ENCODE measurements at regions not wholly inside any gene's neighbourhood (a gene's known extent, or its start where the extent isn't known, plus 50 kb on each side); places are given as distances from the start of the nearest gene placed in this dataset.

DNA sequence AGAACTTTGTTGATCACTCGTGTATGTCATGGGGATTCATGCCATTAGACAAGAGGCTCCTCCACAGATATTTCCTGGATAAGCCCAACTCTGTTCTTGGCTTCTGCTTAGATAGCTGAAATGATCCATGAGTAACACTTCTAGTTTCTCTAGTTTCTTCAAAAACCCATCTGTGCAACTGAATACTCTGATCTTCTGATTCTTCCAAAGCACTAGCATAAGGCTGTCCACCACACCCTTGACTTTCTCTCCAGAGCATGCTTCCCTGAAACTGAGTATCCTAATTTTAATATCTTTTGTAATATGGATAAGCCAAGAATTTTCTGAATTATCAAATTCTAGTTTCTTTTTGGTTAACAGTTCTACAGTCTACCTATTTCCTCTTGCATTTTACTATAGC lies 118.6 kb upstream of the TAPT1 start:
- WGBS, result 86% methylated on average over 1 of the region's 1 CpG
- H3K27me3 ChIP-seq (ENCODE audit: control insufficient read depth in 4 of 4, insufficient read depth in 4 of 4, low read length in 3 of 4), result no peaks in the 10 kb centered on the region
- no peak for DNase-seq (ENCODE audit: low spot score)
- TF ChIP-seq YY1 (IDR thresholded peaks at IDR 0.05) (no peak), RAD21 (IDR thresholded peaks at IDR 0.05) (no peak), FOXA2 (IDR thresholded peaks at IDR 0.05) (no peak), NR2F2 (IDR thresholded peaks at IDR 0.05) (no peak), RXRA (IDR thresholded peaks at IDR 0.05) (no peak), TAF1 (conservative IDR thresholded peaks at IDR 0.05) (no peak), GABPA (IDR thresholded peaks at IDR 0.05 in 1 of 2, conservative IDR thresholded peaks at IDR 0.05 in 1 of 2) (no peak)
- TF ChIP-seq, protein P1, sequence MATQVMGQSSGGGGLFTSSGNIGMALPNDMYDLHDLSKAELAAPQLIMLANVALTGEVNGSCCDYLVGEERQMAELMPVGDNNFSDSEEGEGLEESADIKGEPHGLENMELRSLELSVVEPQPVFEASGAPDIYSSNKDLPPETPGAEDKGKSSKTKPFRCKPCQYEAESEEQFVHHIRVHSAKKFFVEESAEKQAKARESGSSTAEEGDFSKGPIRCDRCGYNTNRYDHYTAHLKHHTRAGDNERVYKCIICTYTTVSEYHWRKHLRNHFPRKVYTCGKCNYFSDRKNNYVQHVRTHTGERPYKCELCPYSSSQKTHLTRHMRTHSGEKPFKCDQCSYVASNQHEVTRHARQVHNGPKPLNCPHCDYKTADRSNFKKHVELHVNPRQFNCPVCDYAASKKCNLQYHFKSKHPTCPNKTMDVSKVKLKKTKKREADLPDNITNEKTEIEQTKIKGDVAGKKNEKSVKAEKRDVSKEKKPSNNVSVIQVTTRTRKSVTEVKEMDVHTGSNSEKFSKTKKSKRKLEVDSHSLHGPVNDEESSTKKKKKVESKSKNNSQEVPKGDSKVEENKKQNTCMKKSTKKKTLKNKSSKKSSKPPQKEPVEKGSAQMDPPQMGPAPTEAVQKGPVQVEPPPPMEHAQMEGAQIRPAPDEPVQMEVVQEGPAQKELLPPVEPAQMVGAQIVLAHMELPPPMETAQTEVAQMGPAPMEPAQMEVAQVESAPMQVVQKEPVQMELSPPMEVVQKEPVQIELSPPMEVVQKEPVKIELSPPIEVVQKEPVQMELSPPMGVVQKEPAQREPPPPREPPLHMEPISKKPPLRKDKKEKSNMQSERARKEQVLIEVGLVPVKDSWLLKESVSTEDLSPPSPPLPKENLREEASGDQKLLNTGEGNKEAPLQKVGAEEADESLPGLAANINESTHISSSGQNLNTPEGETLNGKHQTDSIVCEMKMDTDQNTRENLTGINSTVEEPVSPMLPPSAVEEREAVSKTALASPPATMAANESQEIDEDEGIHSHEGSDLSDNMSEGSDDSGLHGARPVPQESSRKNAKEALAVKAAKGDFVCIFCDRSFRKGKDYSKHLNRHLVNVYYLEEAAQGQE (IDR thresholded peaks at IDR 0.05), result no peak
- TF ChIP-seq, protein P2, sequence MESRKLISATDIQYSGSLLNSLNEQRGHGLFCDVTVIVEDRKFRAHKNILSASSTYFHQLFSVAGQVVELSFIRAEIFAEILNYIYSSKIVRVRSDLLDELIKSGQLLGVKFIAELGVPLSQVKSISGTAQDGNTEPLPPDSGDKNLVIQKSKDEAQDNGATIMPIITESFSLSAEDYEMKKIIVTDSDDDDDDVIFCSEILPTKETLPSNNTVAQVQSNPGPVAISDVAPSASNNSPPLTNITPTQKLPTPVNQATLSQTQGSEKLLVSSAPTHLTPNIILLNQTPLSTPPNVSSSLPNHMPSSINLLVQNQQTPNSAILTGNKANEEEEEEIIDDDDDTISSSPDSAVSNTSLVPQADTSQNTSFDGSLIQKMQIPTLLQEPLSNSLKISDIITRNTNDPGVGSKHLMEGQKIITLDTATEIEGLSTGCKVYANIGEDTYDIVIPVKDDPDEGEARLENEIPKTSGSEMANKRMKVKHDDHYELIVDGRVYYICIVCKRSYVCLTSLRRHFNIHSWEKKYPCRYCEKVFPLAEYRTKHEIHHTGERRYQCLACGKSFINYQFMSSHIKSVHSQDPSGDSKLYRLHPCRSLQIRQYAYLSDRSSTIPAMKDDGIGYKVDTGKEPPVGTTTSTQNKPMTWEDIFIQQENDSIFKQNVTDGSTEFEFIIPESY (IDR thresholded peaks at IDR 0.05), result no peak
- TF ChIP-seq, protein P3, sequence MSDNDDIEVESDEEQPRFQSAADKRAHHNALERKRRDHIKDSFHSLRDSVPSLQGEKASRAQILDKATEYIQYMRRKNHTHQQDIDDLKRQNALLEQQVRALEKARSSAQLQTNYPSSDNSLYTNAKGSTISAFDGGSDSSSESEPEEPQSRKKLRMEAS (IDR thresholded peaks at IDR 0.05), result no peak
- TF ChIP-seq, protein P4, sequence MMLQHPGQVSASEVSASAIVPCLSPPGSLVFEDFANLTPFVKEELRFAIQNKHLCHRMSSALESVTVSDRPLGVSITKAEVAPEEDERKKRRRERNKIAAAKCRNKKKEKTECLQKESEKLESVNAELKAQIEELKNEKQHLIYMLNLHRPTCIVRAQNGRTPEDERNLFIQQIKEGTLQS (IDR thresholded peaks at IDR 0.05), result no peak
- H3K9ac ChIP-seq (ENCODE audit: low read depth in 1 of 2, low read length in 2 of 2), result no peak overlapping the region
- H3K36me3 ChIP-seq (ENCODE audit: control insufficient read depth in 4 of 4, insufficient read depth in 3 of 4, low read depth in 1 of 4, low read length in 3 of 4), result no peaks in the 10 kb centered on the region
- no peaks in the 10 kb centered on the region for H3K4me1 ChIP-seq (ENCODE audit: control insufficient read depth in 4 of 4, insufficient read depth in 4 of 4, low read length in 3 of 4)
- H3K4me3 ChIP-seq (ENCODE audit: low read depth in 1 of 3, low read length in 3 of 3), result no peak overlapping the region
- no peak overlapping the region for H3K27ac ChIP-seq (ENCODE audit: low read depth in 1 of 2, low read length in 2 of 2)
- H3K9me3 ChIP-seq (ENCODE audit: control insufficient read depth in 4 of 4, low read length in 3 of 4), result no peaks in the 10 kb centered on the region

DNA sequence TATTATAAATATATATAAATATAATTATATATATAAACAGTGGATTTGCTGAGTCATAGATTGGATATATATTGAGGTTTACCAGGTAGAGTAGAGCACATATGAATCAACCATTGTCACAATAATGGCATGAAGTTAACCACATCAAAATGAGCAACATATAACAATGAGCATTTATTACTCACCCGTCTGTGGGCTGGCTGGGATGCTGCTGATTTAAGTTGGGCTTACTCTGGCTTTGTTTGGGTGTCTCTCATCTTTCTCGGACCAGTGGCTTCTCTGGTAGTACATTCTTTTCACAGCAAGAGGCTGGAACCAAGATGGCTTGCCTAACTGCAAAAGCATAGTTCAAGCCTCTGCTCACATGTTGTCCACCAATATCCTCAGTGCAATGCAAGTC lies 111.7 kb upstream of the TAPT1 start:
- WGBS, result 77% methylated on average over 2 of the region's 2 CpGs

More for the DNA sequence above, 111.7 kb upstream of the TAPT1 start:
- H3K4me3 ChIP-seq (ENCODE audit: low read depth in 1 of 3, low read length in 3 of 3), result no peak overlapping the region
- TF ChIP-seq, protein P5, sequence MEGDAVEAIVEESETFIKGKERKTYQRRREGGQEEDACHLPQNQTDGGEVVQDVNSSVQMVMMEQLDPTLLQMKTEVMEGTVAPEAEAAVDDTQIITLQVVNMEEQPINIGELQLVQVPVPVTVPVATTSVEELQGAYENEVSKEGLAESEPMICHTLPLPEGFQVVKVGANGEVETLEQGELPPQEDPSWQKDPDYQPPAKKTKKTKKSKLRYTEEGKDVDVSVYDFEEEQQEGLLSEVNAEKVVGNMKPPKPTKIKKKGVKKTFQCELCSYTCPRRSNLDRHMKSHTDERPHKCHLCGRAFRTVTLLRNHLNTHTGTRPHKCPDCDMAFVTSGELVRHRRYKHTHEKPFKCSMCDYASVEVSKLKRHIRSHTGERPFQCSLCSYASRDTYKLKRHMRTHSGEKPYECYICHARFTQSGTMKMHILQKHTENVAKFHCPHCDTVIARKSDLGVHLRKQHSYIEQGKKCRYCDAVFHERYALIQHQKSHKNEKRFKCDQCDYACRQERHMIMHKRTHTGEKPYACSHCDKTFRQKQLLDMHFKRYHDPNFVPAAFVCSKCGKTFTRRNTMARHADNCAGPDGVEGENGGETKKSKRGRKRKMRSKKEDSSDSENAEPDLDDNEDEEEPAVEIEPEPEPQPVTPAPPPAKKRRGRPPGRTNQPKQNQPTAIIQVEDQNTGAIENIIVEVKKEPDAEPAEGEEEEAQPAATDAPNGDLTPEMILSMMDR (IDR thresholded peaks at IDR 0.05; ENCODE audit: low read depth, low read length, missing input control), result no peak
- no peak for TF ChIP-seq RXRA (IDR thresholded peaks at IDR 0.05)
- no peak for TF ChIP-seq RAD21 (IDR thresholded peaks at IDR 0.05)
- TF ChIP-seq SP1 (IDR thresholded peaks at IDR 0.05), result no peak
- TF ChIP-seq JUND (IDR thresholded peaks at IDR 0.05), result no peak
- TF ChIP-seq, protein P2 (IDR thresholded peaks at IDR 0.05), result no peak
- no peak for TF ChIP-seq EGR1 (IDR thresholded peaks at IDR 0.05; ENCODE audit: low read depth in 2 of 2)
- TF ChIP-seq NR2F2 (IDR thresholded peaks at IDR 0.05), result no peak
- no peak for TF ChIP-seq TAF1 (conservative IDR thresholded peaks at IDR 0.05)
- TF ChIP-seq, protein P1 (IDR thresholded peaks at IDR 0.05), result no peak
- TF ChIP-seq YY1 (IDR thresholded peaks at IDR 0.05), result no peak
- TF ChIP-seq, protein P3 (IDR thresholded peaks at IDR 0.05), result no peak
- TF ChIP-seq GABPA (IDR thresholded peaks at IDR 0.05 in 1 of 2, conservative IDR thresholded peaks at IDR 0.05 in 1 of 2), result no peak
- no peak for TF ChIP-seq HNF4A (conservative IDR thresholded peaks at IDR 0.05)
- no peak for TF ChIP-seq FOXA1 (IDR thresholded peaks at IDR 0.05)
- no peak for TF ChIP-seq HNF4G (IDR thresholded peaks at IDR 0.05)
- no peaks in the 10 kb centered on the region for H3K27me3 ChIP-seq (ENCODE audit: control insufficient read depth in 4 of 4, insufficient read depth in 4 of 4, low read length in 3 of 4)
- no peaks in the 10 kb centered on the region for H3K4me1 ChIP-seq (ENCODE audit: control insufficient read depth in 4 of 4, insufficient read depth in 4 of 4, low read length in 3 of 4)
- no peak for DNase-seq (ENCODE audit: low spot score)
- H3K9me3 ChIP-seq (ENCODE audit: control insufficient read depth in 4 of 4, low read length in 3 of 4), result no peaks in the 10 kb centered on the region
- no peaks in the 10 kb centered on the region for H3K36me3 ChIP-seq (ENCODE audit: control insufficient read depth in 4 of 4, insufficient read depth in 3 of 4, low read depth in 1 of 4, low read length in 3 of 4)
- H3K9ac ChIP-seq (ENCODE audit: low read depth in 1 of 2, low read length in 2 of 2), result no peak overlapping the region
- H3K27ac ChIP-seq (ENCODE audit: low read depth in 1 of 2, low read length in 2 of 2), result no peak overlapping the region
